GM19351 (cell line): ENCODE measurements at regions not wholly inside any gene's neighbourhood (a gene's known extent, or its start where the extent isn't known, plus 50 kb on each side); places are given as distances from the start of the nearest gene placed in this dataset.

ENCODE experiments used
- ATAC-seq: cut with Tn5 transposase; IDR thresholded peaks from one replicate; pipeline ENCODE4 v1.9.1; 2021; ENCODE audit warnings: mild to moderate bottlenecking, moderate library complexity; ENCODE audit not compliant: unreplicated experiment

DNA sequence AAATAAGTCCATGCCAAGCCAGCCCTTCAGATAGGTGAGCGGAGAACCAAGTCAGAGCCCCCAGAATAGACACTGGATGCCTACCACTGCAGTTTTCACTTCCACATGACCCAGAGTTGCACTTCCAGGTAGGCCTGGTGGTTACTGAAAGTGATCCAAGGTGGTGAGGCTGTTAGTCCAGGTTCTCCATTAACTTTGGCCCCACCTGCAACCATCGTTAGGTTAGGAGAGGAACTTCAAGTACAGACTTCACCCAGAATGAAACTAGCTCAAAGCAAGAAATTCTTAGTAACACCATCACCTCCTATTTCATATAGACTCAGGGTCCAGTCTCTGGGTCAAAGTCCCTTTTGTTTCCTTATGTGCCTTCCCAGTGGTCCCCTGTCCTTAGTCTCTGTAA is 293.1 kb upstream of the ID2 start:
- ATAC-seq, result no peak

DNA sequence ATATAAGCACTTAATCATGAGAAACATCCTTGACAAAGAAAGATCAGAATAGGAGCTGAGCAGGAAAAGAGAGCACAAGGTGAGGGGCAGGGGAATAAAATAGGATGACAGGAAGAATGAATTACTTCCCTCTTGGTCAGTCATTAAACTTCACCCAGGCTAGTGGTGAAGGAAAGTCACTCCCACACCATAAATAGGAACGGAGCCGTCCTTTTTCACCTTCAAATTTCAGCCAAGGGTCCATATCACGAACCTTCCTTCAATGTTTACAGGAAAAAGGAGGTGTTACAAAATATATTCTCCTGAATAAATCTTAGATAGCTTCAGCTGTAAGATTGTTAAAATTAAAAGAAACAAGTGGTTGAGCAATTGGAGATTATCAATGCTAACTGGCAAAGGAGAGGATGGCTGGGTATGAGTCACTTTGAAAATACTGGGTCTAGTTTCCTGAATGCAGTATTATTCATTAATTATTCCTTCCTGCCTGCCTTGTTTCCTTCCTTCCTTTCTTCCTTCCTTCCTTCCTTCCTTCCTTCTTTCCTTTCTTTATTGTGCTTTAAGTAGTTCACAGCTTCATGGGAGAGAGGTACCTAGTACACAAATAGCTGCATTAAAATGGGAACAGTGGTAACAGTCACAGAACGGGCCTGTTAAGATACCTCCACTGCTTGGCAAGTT is 292.3 kb upstream of the ID2 start:
- ATAC-seq, result no peak

DNA sequence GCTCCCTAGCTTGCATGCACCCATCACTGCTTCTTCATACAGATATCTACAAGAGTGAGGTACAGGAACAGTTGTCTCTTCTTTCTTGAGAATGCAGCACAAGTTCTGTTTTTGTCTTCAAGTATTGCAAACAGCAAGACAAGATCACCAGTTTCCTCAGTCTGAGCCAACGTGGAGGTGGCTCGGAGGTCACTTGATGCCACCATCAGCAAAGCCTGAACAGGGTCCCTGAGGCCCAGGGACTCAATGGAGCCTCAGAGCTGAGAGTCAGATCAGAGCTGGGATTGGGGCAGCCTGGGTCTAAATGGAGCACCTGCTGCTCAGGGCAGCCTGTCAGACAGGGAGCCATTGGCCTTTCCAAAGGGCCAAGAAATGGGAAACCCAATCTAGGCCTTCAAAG is 290.7 kb upstream of the ID2 start:
- no peak for ATAC-seq

DNA sequence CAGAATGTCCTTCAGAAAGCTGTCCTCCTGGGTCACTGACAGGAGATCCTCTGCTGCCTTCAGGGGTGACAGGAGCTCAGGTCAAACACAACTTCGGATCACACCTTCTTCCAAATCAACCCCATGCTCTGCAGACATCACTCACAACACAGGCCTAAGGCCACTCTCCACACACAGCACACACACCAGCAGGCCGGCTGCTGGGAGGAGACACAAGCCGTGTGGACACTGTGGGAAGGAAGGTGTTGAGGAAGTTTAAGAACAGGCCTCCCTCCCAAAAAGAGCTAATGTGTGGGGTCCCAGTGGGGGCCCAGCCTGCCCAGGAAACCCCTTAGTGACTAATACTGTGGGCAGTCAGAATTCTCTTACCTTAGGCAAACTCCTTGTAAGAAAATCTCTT is 290.3 kb upstream of the ID2 start:
- no peak for ATAC-seq

DNA sequence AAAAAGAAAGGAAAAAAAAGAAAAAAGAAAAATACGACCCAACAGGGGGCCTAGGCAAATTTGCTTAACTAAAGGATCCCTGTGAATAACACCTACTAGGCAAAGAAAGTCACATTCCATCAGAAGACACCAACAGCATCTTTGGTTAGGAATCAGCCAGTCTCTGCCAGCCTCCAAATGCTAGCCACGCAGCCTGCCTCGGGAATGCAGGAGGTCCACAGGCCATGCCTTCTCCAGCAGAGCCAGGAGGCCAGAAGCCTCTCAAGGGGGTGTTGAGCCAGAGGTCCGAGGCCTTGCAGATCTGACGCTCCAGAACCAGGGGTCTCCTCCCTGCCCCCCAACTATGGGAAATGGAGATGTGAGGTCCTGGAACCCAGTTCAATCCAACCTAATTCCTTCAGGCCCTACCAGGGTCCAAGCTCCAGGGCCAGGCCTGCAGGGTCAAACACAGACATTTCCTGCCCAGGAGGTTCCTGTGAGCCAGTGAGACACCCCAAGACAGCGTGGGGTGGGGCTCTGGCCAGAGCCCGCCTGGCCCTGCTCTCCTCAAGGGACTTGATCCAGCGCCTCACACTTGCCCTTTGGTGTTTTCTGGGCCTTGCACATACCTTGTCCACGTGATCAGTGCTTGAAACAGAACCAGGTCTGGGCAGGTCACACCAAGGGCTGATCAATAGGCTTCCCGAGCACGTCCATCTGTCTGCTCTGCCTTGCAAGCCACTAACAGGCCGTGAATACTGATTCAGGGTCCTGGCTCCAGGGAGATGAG is 289.6 kb upstream of the ID2 start:
- ATAC-seq, result no peak

DNA sequence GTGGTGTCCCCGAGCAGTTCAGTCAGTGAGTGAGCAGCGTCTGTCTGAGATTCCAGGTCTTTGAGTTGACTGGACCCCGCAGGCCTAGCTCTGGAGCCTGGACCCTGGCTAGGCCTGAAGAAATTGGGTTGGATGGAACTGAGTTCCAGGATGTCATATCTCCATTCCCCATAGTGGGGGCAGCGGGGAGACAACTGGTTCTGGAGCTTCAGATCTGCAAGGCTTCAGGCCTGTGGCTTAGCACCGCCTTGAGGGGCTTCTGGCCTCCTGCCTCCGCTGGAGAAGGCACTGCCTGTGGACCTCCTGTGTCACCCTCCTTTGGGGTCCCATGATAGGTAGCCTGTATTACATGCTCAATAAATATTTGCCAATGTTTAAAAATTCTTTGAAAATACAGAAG is 288.4 kb upstream of the ID2 start:
- ATAC-seq, result no peak

DNA sequence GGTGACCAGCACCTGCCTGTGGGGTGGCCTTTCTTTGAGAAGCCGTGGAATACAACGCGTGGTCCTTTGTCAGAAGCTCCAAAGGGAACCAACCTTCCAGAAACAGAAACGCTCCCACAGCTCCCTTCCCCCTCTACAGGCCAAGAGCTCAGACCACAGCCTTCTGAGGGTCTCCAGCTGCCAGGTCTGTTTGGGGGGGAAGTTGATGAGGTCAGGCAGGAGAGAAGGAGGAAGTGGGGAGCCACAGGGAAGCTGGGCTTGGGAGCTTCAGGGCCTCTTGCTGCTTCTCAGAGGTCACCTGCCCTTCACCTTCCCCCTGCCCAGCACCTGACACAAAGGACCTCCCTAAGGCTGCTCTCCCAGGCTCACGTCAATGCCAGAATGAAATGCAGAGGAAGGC is 287.7 kb upstream of the ID2 start:
- ATAC-seq, result no peak

DNA sequence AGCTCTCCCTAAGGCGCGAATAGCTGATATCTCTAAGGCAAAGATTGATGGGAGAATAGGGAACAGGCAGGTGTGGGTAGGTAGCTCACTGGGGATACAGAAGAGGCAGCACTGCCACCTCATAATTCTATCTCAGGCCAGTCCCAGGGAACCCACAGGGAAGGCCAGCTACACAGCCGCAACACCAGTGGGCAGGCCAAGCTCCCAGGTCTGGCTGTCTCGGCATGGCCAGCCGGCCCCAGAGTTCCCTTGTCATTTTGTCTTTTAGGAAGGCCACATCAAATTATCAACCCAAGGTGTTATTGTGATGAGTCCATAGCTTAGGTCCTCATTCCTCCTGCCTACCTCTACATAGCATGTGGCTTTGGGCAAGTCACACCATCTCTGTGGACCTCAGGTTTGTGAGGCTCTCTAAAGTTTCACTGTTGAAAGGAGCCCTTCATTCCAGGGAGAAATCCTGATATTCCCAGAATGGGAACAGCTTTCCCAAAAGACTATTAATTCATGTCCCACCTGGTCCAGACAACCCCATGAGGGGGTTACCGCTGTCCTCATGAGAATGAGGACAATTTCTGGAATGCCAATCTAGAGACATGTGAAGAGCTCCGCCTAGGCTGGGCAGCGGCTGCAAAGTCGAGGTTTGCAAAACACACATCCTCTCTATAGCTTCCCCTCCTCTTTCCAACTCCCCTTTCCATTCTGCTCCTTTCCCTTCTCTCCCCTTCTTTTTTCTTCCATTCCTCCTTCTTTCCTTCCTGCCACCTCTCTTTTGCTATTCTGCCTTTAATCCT is 287.1 kb upstream of the ID2 start:
- ATAC-seq, result no peak

DNA sequence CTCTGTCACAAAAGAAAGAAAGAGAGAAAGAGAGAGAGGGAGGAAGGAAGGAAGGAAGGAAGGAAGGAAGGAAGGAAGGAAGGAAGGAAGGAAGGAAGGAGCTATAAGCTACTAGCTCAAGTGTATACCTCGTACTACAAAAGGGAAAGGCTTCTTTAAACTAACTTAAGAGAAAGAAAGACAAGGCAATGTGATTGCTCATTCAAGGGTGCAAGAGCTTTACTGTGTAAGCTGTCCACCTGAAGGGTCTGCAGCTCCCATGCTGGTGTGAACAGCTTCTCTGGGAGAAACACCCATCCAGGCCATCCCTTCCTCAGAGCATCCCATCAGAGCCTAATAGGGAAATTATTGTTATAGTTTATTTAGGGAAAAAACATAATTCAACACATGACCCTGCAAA is 286.1 kb upstream of the ID2 start:
- no peak for ATAC-seq

DNA sequence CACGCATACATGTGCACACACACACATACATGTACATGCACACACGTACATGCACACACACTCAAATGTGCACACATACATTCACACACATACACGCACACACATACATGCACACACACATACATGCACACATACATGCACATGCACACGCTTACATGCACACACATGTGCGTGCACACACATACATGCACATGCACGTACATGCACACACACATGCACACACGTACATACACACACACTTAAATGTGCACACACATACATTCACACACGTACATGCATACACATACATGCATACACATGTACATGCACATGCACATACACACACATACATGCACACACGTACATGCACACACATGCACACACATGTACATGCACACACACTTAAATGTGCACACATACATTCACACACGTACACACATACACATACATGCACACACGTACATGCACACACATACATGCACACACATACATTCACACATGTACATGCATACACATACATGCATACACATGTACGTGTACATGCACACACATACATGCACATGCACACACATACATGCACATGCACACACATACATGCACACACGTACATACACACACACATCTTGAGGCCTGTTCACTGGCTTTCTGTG is 283.7 kb upstream of the ID2 start:
- ATAC-seq, result no peak

DNA sequence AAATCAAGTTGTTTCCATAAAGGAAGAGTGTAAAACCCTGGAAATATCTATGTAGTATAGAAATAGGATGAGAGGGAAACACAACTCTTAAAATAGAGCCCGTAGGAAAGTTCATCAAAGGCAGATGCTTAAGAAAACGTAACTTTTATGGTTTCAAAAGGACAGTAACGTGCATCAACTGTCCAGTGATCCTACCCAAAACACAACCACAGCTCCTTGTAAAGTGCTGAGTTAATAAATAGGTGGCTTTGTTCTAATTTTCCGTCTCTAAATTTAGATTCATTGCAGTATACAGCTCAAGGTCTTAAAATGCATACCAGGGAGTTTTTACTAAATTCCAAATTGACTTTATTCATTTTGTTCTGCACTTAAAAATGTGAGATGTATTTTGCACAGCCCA is 282.1 kb upstream of the ID2 start:
- ATAC-seq, result no peak

DNA sequence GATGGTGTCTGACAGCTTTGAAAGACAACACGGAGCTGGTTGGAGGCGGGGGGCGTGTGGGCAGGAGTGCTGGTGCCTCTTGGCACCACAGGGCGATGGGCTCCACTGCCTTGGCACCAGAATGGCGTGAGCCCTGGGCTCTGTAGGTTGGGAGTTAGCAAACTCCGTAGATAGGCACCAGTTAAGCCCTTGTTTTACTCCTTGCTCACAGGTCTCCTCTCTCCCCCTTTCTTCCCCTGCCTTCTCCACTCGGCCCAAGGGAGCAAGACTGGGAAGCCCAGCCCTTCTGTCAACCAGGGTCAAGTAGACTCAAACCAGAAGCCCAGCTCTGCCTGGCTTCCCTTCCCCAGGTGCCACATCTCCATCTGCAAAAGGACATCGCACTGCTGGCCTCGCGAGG is 281.7 kb upstream of the ID2 start:
- ATAC-seq, result no peak

DNA sequence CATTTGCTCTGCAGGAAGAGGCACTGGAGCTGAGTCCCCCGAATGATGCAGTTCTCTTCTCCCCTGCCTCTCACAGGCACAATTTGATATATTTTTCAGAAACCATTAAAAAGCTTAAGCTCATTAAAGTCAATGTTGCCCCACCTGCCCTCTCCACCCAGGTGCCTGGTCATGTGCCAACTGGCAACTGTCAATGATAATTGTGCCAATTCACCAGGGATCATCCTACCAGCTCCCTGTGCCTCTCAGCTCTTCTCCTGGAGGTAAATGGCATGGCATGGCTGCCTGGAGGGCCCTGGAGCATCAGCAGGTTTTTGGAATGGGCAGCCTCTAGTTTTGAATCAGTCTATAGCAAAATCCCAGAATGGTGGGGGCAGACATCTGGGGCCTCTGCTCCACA is 279.6 kb upstream of the ID2 start:
- no peak for ATAC-seq

DNA sequence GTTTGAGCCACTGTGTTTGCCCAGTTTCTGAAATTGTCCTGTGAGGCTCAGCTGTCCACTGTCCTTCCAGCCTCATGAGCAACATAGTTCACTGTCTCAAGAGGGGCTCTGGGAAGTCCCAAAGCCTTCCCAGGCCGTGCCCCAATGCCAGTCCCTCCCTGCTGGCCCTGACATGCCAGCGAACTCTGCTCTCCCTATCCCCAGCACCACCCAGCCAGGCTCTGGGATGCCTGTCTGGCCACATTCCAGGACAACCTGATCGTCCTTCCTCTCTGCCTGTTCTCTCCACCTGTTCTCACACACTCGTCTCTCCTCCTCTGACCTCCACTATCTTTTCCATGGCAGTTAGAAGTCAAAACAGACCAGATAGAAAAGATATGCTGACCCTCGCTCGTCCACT is 278.0 kb upstream of the ID2 start:
- no peak for ATAC-seq

DNA sequence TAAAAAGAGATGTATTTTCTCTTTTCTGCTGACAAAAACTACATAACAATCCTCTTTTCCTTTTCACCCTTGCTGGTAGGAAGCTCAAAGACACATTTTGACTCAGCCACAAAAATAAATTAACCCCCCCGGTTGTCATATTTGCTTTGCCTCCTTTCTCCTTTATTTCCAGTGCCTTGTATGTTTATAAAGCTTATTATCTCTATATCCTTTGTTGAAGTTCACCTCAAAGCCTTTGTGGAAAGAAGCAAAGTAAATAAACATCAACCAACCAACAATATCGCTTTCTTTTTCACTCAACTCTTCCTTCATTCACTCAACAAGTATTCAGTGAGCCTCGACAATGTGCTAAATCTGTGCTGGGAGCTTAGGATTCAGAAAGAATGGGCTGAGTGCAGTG is 276.5 kb upstream of the ID2 start:
- no peak for ATAC-seq

DNA sequence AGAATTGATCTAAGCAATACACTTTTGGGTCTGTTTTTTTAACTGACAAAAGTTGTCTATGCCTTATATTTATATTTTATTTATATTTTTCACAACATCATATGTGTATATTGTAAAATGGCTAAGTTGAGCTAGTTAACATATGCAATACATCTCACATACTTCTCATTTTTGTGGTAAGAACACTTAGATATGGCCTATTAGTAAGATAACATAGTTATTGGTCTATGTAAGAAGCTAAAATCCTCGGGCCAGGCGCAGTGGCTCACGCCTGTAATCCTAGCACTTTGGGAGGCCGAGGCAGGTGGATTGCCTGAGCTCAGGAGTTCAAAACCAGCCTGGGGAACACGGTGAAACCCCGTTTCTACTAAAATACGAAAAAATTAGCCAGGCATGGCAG is 275.6 kb upstream of the ID2 start:
- no peak for ATAC-seq

DNA sequence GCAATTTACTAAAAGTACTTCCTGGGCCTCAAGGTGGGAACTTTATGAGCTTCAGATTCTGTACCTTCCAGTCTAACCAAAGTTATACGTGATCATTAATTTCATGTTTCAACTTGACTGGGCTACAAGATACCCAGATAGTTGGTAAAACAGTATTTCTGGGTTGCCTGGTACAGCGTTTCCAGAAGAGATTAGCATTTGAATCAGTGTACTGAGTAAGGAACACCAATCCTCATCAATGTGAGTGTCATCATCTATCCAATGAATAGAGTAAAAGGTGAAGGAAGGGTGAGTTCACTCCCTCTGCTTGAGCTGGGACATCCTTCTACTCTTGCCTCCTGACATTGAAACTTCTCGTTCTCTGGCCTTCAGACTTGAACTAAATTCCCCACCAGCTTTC is 274.5 kb upstream of the ID2 start:
- no peak for ATAC-seq

DNA sequence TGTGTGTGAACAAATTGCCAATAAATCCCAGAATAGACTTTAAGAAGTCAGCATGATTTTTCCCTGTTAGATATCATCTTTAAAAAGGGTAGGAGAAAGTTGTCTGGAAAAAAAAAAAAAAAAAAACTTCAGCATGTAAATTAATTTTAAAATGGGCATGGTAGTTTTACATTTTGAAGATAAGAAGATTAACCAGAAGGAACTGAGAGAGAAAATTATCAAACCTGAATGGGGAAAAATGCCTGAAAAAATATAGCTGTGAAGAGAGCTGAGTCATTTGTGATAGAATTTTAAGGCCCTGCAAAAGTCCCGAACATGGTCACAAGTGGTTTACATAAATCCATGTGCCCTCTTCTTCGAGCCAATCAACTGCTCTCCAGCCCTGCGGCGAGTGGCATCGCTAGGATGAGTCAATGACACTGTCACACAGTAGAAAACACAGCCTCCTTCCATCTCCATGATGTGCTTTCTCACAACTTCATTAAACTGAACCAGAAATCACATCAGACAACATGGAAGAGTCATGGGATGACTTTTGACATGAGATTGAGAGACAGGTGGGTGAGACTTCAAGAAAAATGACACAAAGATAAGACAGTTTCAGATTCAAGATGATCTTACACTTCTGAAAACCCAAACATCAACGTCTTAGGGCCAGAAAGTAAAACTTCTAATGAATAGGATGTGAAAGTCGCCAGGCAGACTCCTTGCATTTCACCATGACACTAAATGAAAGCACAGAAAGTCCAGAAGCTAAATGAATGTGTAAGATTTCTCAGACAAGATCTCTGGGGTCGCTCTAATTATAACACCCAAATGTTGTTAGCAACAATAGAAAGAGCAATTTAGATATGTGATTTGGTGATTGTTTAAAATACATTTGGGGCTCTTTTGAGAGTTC is 273.0 kb upstream of the ID2 start:
- peak; percentile 84 for ATAC-seq

DNA sequence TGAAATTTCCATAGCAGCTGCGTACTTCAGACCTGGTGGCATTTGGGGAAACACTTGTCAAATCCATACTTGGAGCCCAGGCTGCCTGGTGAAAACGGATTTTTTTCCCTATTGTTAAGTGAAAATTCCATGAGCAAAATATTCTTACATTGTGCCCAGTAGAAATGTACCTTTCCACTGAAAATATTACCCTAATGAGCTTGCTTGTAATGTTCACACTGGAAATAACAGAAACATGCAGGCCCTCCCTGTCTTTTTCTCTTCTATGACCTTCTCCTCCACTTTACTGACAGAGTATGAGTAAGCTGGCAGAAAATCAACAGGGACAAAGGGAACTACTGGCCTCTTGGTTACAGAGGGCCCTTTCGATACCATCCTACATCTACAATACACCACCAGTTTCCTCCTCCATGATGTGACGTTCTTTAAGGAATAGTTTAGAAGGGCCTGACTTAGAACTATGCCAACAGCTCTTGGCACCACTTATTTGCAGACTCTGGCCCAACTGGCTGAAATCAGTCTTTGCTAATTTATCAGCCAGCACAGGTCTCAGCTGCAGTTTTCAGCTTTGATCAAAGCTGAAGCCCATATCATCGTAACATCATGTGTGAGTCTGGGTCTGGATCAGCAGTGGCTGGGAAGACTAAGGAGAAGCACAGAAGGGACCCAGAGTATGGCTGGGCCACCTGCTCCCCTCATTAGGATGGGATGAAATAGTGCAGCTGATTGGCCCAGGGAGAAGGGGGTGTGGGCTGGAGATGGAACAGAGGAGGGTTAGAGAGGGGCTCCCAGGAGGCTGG is 272.2 kb upstream of the ID2 start:
- no peak for ATAC-seq

DNA sequence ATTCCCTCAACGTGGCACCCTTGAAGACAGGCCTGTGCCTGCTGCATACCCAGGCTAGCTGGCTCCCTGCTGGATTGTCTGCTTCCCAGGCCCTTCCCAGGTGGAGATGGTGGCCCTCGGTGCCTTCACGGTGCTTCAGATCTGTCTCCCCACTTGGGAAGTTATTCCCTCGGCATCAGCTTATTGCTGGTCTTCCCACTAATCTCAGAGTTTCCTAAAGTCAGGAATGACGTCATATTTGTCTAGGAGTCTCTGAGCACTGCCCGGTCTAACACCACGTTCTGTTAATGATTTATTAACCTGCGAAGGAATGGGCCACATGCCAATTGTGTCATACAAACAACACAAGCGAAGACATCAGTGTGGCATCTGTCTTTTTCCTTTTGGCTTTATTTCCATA is 269.8 kb upstream of the ID2 start:
- ATAC-seq, result no peak
